Glutamatergic neuron (in vitro differentiated cells): ENCODE measurements at regions not wholly inside any gene's neighbourhood (a gene's known extent, or its start where the extent isn't known, plus 50 kb on each side); places are given as distances from the start of the nearest gene placed in this dataset.

Experiments
- DNase-seq: peaks from one replicate; pipeline ENCODE4 v3.0.0; 2022
- H3K27ac Mint-ChIP-seq: one replicate; pipeline ENCODE4 v1.8.0; 2020; ENCODE audit warnings: mild to moderate bottlenecking, mixed read lengths, inconsistent platforms; ENCODE audit not compliant: unreplicated experiment
- H3K27me3 Mint-ChIP-seq: one replicate; pipeline ENCODE4 v1.8.0; 2020; ENCODE audit warnings: mild to moderate bottlenecking, moderate library complexity, mixed read lengths, inconsistent platforms; ENCODE audit not compliant: unreplicated experiment
- H3K36me3 Mint-ChIP-seq: one replicate; pipeline ENCODE4 v1.8.0; 2020; ENCODE audit warnings: mild to moderate bottlenecking, mixed read lengths, inconsistent platforms; ENCODE audit not compliant: unreplicated experiment
- H3K4me1 Mint-ChIP-seq: one replicate; pipeline ENCODE4 v1.8.0; 2020; ENCODE audit warnings: mild to moderate bottlenecking, low read depth, mixed read lengths, inconsistent platforms; ENCODE audit not compliant: unreplicated experiment
- H3K4me3 Mint-ChIP-seq: one replicate; pipeline ENCODE4 v1.8.0; 2020; ENCODE audit warnings: mild to moderate bottlenecking, mixed read lengths, inconsistent platforms; ENCODE audit not compliant: unreplicated experiment
- H3K9me3 Mint-ChIP-seq: one replicate; pipeline ENCODE4 v1.8.0; 2020; ENCODE audit warnings: mild to moderate bottlenecking, moderate library complexity, mixed read lengths, inconsistent platforms; ENCODE audit not compliant: unreplicated experiment
- TF ChIP-seq, protein P1 (sequence below): fragments of 200-600 bp; sonication (generic); IDR thresholded peaks from one replicate; pipeline ENCODE4 v1.5.0; 2021; ENCODE audit not compliant: partially characterized antibody, unreplicated experiment

- no peak for DNase-seq
- no peaks in the 10 kb centered on the region for H3K27me3 Mint-ChIP-seq
- no peaks in the 10 kb centered on the region for H3K9me3 Mint-ChIP-seq
- TF ChIP-seq, protein P1, sequence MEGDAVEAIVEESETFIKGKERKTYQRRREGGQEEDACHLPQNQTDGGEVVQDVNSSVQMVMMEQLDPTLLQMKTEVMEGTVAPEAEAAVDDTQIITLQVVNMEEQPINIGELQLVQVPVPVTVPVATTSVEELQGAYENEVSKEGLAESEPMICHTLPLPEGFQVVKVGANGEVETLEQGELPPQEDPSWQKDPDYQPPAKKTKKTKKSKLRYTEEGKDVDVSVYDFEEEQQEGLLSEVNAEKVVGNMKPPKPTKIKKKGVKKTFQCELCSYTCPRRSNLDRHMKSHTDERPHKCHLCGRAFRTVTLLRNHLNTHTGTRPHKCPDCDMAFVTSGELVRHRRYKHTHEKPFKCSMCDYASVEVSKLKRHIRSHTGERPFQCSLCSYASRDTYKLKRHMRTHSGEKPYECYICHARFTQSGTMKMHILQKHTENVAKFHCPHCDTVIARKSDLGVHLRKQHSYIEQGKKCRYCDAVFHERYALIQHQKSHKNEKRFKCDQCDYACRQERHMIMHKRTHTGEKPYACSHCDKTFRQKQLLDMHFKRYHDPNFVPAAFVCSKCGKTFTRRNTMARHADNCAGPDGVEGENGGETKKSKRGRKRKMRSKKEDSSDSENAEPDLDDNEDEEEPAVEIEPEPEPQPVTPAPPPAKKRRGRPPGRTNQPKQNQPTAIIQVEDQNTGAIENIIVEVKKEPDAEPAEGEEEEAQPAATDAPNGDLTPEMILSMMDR: no peak
- H3K36me3 Mint-ChIP-seq: no peaks in the 10 kb centered on the region
- H3K4me3 Mint-ChIP-seq: no peak overlapping the region
- H3K27ac Mint-ChIP-seq: no peak overlapping the region
- H3K4me1 Mint-ChIP-seq: peaks cover 9% of the 10 kb centered on the region
Observed at GRCh38 chr1:177427811-177428210, 257.1 kb downstream of the BRINP2 start.

DNA sequence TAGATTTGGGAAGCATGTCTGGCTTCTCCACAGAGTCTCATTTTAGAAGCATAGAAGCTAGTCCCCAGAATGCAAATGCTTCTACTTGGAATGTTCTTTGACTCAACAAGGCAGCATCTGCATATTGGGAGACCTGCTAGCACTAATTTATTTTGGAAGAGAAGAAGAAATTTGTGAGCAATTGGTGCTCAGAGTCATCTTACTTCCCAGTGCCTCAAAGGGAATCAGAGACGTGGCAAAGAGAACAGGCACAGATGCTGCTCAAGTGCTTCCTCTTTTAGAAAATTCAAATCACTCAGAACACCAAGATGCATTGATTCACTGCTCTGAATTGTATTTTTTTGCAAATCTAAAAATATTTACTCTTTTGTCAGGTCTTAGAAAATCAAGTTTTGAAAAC is 255.7 kb downstream of the BRINP2 start:
- no peak overlapping the region for H3K4me3 Mint-ChIP-seq
- no peaks in the 10 kb centered on the region for H3K27me3 Mint-ChIP-seq
- H3K9me3 Mint-ChIP-seq: no peaks in the 10 kb centered on the region
- peaks cover 9% of the 10 kb centered on the region for H3K4me1 Mint-ChIP-seq
- TF ChIP-seq, protein P1: no peak
- H3K36me3 Mint-ChIP-seq: no peaks in the 10 kb centered on the region
- no peak for DNase-seq
- H3K27ac Mint-ChIP-seq: no peak overlapping the region

- no peak for DNase-seq
- H3K36me3 Mint-ChIP-seq: no peaks in the 10 kb centered on the region
- H3K9me3 Mint-ChIP-seq: no peaks in the 10 kb centered on the region
- H3K27me3 Mint-ChIP-seq: peaks cover 2% of the 10 kb centered on the region
- H3K4me1 Mint-ChIP-seq: peaks cover 9% of the 10 kb centered on the region
- TF ChIP-seq, protein P1: no peak
- no peak overlapping the region for H3K4me3 Mint-ChIP-seq
- H3K27ac Mint-ChIP-seq: no peak overlapping the region
Observed at GRCh38 chr1:177425199-177425598, 254.4 kb downstream of the BRINP2 start.

DNA sequence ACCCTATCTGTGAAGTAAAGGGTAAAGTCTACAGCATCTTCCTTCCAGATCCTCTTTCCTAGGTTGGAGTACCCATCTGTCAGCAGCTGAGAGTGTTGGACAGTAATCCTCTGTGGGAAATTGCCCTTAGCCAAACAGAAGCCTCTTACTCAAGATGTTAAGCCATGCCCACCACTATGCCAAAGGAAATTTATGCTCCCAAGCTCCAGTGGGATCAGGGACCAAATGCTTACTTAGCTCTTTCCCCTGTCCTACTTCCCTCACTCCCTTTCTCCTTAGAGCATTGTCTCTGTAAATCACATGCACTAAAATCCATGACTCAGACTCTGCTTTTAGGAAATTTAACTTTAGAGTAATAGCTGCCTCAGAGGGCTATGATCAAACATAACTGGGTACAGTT is 254.0 kb downstream of the BRINP2 start:
- no peak for DNase-seq
- no peaks in the 10 kb centered on the region for H3K9me3 Mint-ChIP-seq
- no peaks in the 10 kb centered on the region for H3K36me3 Mint-ChIP-seq
- no peak overlapping the region for H3K27ac Mint-ChIP-seq
- TF ChIP-seq, protein P1: no peak
- H3K4me1 Mint-ChIP-seq: peaks cover 9% of the 10 kb centered on the region
- no peak overlapping the region for H3K4me3 Mint-ChIP-seq
- peaks cover 2% of the 10 kb centered on the region for H3K27me3 Mint-ChIP-seq

DNA sequence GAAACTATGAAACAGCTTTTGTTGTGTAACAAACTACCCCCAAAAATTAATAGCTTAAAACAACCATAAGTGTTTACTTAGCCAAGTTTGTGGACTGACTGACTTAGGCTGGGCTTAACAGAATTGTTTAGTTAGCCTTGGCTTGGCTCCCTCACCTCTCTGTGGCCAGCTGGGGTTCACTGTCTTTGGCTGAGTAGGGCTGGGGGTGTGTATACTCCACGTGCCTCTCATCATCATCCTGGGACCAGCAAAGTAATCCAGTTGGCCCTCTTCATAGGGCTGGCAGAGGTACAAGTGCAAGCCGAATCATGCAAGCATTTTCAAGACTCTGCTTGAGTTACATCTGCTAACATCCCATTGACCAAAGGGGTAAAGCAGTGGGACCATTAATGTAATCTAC is 252.3 kb downstream of the BRINP2 start:
- peaks cover 2% of the 10 kb centered on the region for H3K27me3 Mint-ChIP-seq
- H3K36me3 Mint-ChIP-seq: no peaks in the 10 kb centered on the region
- no peak for DNase-seq
- H3K9me3 Mint-ChIP-seq: no peaks in the 10 kb centered on the region
- no peak overlapping the region for H3K4me3 Mint-ChIP-seq
- H3K27ac Mint-ChIP-seq: no peak overlapping the region
- peaks cover 7% of the 10 kb centered on the region for H3K4me1 Mint-ChIP-seq
- TF ChIP-seq, protein P1: no peak
